GM23338 (cell line): ENCODE measurements at regions not wholly inside any gene's neighbourhood (a gene's known extent, or its start where the extent isn't known, plus 50 kb on each side); places are given as distances from the start of the nearest gene placed in this dataset.

Source experiments
- ATAC-seq: fragments of 200-7000 bp; cut with Tn5 transposase; 3 replicates; pipeline ENCODE4 v1.9.1; 2020
- DNase-seq: peaks from one replicate; pipeline ENCODE4 v3.0.0-alpha.2; 2015; ENCODE audit warnings: low spot score
- H2AFZ ChIP-seq: fragments of 200-600 bp; sonication (generic); 2 replicates; pipeline ENCODE4 v1.8.0; 2016; ENCODE audit warnings: antibody characterized with exemption, mild to moderate bottlenecking, moderate library complexity
- H3F3A ChIP-seq: fragments of 200-600 bp; sonication (generic); replicated peaks from 2 replicates; pipeline ENCODE4 v1.8.0; 2017; ENCODE audit warnings: antibody characterized with exemption, mixed run types, low read depth
- H3K27ac ChIP-seq: fragments of 200-600 bp; sonication (generic); 2 replicates; pipeline ENCODE4 v1.6.1; 2016; ENCODE audit warnings: low read depth
- H3K27me3 ChIP-seq: fragments of 200-600 bp; sonication (generic); 2 replicates; pipeline ENCODE4 v1.8.0; 2016; ENCODE audit warnings: mild to moderate bottlenecking, mixed run types, moderate library complexity; ENCODE audit not compliant: insufficient read depth
- H3K36me3 ChIP-seq: fragments of 200-600 bp; sonication (generic); 2 replicates; pipeline ENCODE4 v1.8.0; 2016; ENCODE audit warnings: mild to moderate bottlenecking; ENCODE audit not compliant: insufficient read depth
- H3K4me1 ChIP-seq: fragments of 200-600 bp; sonication (generic); 2 replicates; pipeline ENCODE4 v1.8.0; 2016; ENCODE audit warnings: mild to moderate bottlenecking, moderate library complexity; ENCODE audit not compliant: insufficient read depth
- H3K4me2 ChIP-seq: fragments of 200-600 bp; sonication (generic); 2 replicates; pipeline ENCODE4 v1.7.1; 2017; ENCODE audit warnings: mixed run types
- H3K4me3 ChIP-seq: fragments of 200-600 bp; sonication (generic); 2 replicates; pipeline ENCODE4 v1.6.1; 2016; ENCODE audit warnings: mixed run types
- H3K79me2 ChIP-seq: fragments of 200-600 bp; sonication (generic); replicated peaks from 2 replicates; pipeline ENCODE4 v1.8.0; 2017; ENCODE audit warnings: mild to moderate bottlenecking; ENCODE audit not compliant: insufficient read depth
- H3K9me2 ChIP-seq: fragments of 200-600 bp; sonication (generic); 2 replicates; pipeline ENCODE4 v1.8.0; 2017; ENCODE audit not compliant: insufficient read depth
- H4K20me1 ChIP-seq: fragments of 200-600 bp; sonication (generic); replicated peaks from 2 replicates; pipeline ENCODE4 v1.8.0; 2017; ENCODE audit warnings: mild to moderate bottlenecking; ENCODE audit not compliant: insufficient read depth
- H3K27ac Mint-ChIP-seq: 2 replicates; pipeline ENCODE4 v1.8.0; 2020; ENCODE audit warnings: inconsistent platforms, mild to moderate bottlenecking, moderate library complexity, mixed read lengths
- H3K27me3 Mint-ChIP-seq: 3 replicates; pipeline ENCODE4 v1.8.0; 2022; ENCODE audit warnings: low read depth, mild to moderate bottlenecking, moderate library complexity, mixed read lengths, inconsistent platforms; ENCODE audit not compliant: insufficient read depth, poor library complexity
- H3K36me3 Mint-ChIP-seq: 3 replicates; pipeline ENCODE4 v1.8.0; 2021; ENCODE audit warnings: low read depth, mild to moderate bottlenecking, inconsistent platforms, moderate library complexity, mixed read lengths
- H3K4me1 Mint-ChIP-seq: 3 replicates; pipeline ENCODE4 v1.8.0; 2020; ENCODE audit warnings: mild to moderate bottlenecking, inconsistent platforms, mixed read lengths
- H3K4me3 Mint-ChIP-seq: 3 replicates; pipeline ENCODE4 v1.8.0; 2021; ENCODE audit warnings: moderate library complexity, mild to moderate bottlenecking, inconsistent platforms, mixed read lengths
- H3K9me3 Mint-ChIP-seq: 3 replicates; pipeline ENCODE4 v1.8.0; 2020; ENCODE audit warnings: moderate library complexity, mild to moderate bottlenecking, inconsistent platforms, mixed read lengths
- CREB1 ChIP-seq: fragments of 250-450 bp; sonication (Bioruptor Pico); IDR thresholded peaks from 2 replicates; pipeline ENCODE4 v1.5.0; 2020; ENCODE audit warnings: low read depth, mild to moderate bottlenecking, moderate library complexity
- CTCF ChIP-seq, 2 experiments: fragments of 200-600 bp in 1 of 2; sonication (generic) in 1 of 2; conservative IDR thresholded peaks; 2 replicates each; pipeline versions ENCODE4 v1.5.1 to v1.6.1; 2016 to 2017; ENCODE audit warnings: antibody characterized with exemption in 2 of 2, low read depth in 2 of 2, mild to moderate bottlenecking in 2 of 2, moderate library complexity in 1 of 2
- ETS1 ChIP-seq: IDR thresholded peaks from 2 replicates; pipeline ENCODE4 v1.6.1; 2016; ENCODE audit warnings: antibody characterized with exemption
- EZH2 ChIP-seq: fragments of 200-600 bp; sonication (generic); IDR thresholded peaks from one replicate; pipeline ENCODE4 v1.8.0; 2017; ENCODE audit warnings: antibody characterized with exemption, mild to moderate bottlenecking, low read depth; ENCODE audit not compliant: unreplicated experiment
- JUNB ChIP-seq: IDR thresholded peaks from one replicate; pipeline ENCODE4 v1.6.1; 2016; ENCODE audit warnings: antibody characterized with exemption; ENCODE audit not compliant: unreplicated experiment
- NANOG ChIP-seq: IDR thresholded peaks from 2 replicates; pipeline ENCODE4 v1.6.1; 2016; ENCODE audit warnings: antibody characterized with exemption, borderline replicate concordance
- POLR2AphosphoS5 ChIP-seq: IDR thresholded peaks from 2 replicates; pipeline ENCODE4 v1.6.1; 2016; ENCODE audit warnings: antibody characterized with exemption, low read depth
- ZNF114 ChIP-seq: fragments of 250-450 bp; sonication (Bioruptor Pico); IDR thresholded peaks from 2 replicates; pipeline ENCODE4 v1.5.0; 2020; ENCODE audit warnings: mild to moderate bottlenecking, moderate library complexity
- ZNF331 ChIP-seq: fragments of 250-450 bp; sonication (Bioruptor Pico); IDR thresholded peaks from 2 replicates; pipeline ENCODE4 v1.5.0; 2020; ENCODE audit warnings: low read depth, mild to moderate bottlenecking, moderate library complexity
- TF ChIP-seq, protein P1 (sequence below): fragments of 250-450 bp; sonication (Bioruptor Pico); IDR thresholded peaks from 2 replicates; pipeline ENCODE4 v1.5.0; 2020; ENCODE audit warnings: mild to moderate bottlenecking, moderate library complexity

GRCh38 chr14:26255213-26255612 is 342.6 kb downstream of the NOVA1 start:
- Histone ChIP-seq H3F3A (no peaks in the 10 kb centered on the region), H3K79me2 (no peaks in the 10 kb centered on the region), H3K4me2 (no peak overlapping the region), H3K4me1 (no peaks in the 10 kb centered on the region), H2AFZ (no peak overlapping the region), H4K20me1 (no peaks in the 10 kb centered on the region), H3K27me3 (no peaks in the 10 kb centered on the region), H3K4me3 (no peak overlapping the region), H3K36me3 (no peaks in the 10 kb centered on the region), H3K27ac (no peak overlapping the region), H3K9me2 (no peaks in the 10 kb centered on the region)
- DNase-seq (peak; percentile 52), ATAC-seq (peak; percentile 72)
- peaks cover 9% of the 10 kb centered on the region for H3K36me3 Mint-ChIP-seq
- no peak overlapping the region for H3K4me3 Mint-ChIP-seq
- H3K9me3 Mint-ChIP-seq, result peaks cover 12% of the 10 kb centered on the region
- TF ChIP-seq ZNF114 (CRISPR knock-in tag), result no peak
- TF ChIP-seq CREB1 (CRISPR knock-in tag), result no peak
- TF ChIP-seq CTCF (conservative IDR thresholded peaks at IDR 0.05; ENCODE audit: low read depth in 2 of 2), result peak; percentile 58 to 61
- H3K4me1 Mint-ChIP-seq, result no peaks in the 10 kb centered on the region
- no peaks in the 10 kb centered on the region for H3K27me3 Mint-ChIP-seq
- H3K27ac Mint-ChIP-seq, result no peak overlapping the region

- Histone ChIP-seq H3K4me3 (no peak overlapping the region), H3K4me2 (no peak overlapping the region), H2AFZ (peak overlapping the region; percentile 52; the same call in 1 of the 2 replicates), H3K36me3 (no peaks in the 10 kb centered on the region), H3K27me3 (no peaks in the 10 kb centered on the region), H3K79me2 (no peaks in the 10 kb centered on the region), H4K20me1 (no peaks in the 10 kb centered on the region), H3K9me2 (no peaks in the 10 kb centered on the region), H3K27ac (no peak overlapping the region), H3F3A (no peaks in the 10 kb centered on the region), H3K4me1 (no peaks in the 10 kb centered on the region)
- ATAC-seq, result no peak
- DNase-seq, result no peak
- Mint-ChIP-seq H3K27ac (no peak overlapping the region), H3K36me3 (peaks cover 6% of the 10 kb centered on the region; the same call in 1 of the 3 replicates), H3K4me3 (no peak overlapping the region), H3K4me1 (no peaks in the 10 kb centered on the region), H3K9me3 (peaks cover 7% of the 10 kb centered on the region; the same call in 2 of the 3 replicates), H3K27me3 (peaks cover 2% of the 10 kb centered on the region)
- no peak for TF ChIP-seq ZNF331 (CRISPR knock-in tag)
- TF ChIP-seq EZH2, result no peak
- TF ChIP-seq POLR2AphosphoS5, result no peak
- TF ChIP-seq JUNB, result no peak
- no peak for TF ChIP-seq CTCF (conservative IDR thresholded peaks at IDR 0.05; ENCODE audit: low read depth in 2 of 2)
- no peak for TF ChIP-seq ZNF114 (CRISPR knock-in tag)
- no peak for TF ChIP-seq NANOG
- TF ChIP-seq, protein P1, sequence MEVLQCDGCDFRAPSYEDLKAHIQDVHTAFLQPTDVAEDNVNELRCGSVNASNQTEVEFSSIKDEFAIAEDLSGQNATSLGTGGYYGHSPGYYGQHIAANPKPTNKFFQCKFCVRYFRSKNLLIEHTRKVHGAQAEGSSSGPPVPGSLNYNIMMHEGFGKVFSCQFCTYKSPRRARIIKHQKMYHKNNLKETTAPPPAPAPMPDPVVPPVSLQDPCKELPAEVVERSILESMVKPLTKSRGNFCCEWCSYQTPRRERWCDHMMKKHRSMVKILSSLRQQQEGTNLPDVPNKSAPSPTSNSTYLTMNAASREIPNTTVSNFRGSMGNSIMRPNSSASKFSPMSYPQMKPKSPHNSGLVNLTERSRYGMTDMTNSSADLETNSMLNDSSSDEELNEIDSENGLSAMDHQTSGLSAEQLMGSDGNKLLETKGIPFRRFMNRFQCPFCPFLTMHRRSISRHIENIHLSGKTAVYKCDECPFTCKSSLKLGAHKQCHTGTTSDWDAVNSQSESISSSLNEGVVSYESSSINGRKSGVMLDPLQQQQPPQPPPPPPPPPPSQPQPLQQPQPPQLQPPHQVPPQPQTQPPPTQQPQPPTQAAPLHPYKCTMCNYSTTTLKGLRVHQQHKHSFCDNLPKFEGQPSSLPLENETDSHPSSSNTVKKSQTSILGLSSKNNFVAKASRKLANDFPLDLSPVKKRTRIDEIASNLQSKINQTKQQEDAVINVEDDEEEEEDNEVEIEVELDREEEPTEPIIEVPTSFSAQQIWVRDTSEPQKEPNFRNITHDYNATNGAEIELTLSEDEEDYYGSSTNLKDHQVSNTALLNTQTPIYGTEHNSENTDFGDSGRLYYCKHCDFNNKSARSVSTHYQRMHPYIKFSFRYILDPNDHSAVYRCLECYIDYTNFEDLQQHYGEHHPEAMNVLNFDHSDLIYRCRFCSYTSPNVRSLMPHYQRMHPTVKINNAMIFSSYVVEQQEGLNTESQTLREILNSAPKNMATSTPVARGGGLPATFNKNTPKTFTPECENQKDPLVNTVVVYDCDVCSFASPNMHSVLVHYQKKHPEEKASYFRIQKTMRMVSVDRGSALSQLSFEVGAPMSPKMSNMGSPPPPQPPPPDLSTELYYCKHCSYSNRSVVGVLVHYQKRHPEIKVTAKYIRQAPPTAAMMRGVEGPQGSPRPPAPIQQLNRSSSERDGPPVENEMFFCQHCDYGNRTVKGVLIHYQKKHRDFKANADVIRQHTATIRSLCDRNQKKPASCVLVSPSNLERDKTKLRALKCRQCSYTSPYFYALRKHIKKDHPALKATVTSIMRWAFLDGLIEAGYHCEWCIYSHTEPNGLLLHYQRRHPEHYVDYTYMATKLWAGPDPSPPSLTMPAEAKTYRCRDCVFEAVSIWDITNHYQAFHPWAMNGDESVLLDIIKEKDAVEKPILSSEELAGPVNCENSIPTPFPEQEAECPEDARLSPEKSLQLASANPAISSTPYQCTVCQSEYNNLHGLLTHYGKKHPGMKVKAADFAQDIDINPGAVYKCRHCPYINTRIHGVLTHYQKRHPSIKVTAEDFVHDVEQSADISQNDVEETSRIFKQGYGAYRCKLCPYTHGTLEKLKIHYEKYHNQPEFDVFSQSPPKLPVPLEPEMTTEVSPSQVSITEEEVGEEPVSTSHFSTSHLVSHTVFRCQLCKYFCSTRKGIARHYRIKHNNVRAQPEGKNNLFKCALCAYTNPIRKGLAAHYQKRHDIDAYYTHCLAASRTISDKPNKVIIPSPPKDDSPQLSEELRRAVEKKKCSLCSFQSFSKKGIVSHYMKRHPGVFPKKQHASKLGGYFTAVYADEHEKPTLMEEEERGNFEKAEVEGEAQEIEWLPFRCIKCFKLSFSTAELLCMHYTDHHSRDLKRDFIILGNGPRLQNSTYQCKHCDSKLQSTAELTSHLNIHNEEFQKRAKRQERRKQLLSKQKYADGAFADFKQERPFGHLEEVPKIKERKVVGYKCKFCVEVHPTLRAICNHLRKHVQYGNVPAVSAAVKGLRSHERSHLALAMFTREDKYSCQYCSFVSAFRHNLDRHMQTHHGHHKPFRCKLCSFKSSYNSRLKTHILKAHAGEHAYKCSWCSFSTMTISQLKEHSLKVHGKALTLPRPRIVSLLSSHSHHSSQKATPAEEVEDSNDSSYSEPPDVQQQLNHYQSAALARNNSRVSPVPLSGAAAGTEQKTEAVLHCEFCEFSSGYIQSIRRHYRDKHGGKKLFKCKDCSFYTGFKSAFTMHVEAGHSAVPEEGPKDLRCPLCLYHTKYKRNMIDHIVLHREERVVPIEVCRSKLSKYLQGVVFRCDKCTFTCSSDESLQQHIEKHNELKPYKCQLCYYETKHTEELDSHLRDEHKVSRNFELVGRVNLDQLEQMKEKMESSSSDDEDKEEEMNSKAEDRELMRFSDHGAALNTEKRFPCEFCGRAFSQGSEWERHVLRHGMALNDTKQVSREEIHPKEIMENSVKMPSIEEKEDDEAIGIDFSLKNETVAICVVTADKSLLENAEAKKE, result no peak
- no peak for TF ChIP-seq ETS1
- no peak for TF ChIP-seq CREB1 (CRISPR knock-in tag)
Observed at GRCh38 chr14:26252176-26252575, 345.7 kb downstream of the NOVA1 start.
